ENCODE measurements at regions not wholly inside any gene's neighbourhood (a gene's known extent, or its start where the extent isn't known, plus 50 kb on each side); places are given as distances from the start of the nearest gene placed in this dataset.

DNA sequence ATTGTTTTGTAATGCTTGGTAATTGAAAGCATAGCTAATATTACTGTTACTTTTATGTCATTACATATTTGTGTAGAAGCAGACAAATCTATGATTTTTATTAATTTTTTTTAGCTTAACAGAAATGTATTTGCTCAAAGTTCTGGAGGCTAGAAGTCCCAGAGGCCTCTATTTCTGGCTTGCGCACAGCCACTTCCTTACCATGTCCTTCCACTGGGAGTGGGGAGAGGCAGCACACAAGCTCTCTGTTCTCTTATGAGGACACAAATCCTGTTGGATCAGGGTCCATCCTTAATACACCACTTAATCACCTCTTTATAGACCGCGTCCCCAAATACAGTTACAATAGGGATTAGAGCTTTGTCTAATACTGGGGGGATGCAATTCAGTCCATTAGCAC, 1061.4 kb downstream of the OTOL1 start:
- no peaks in the 10 kb centered on the region for H3K79me2 ChIP-seq (ENCODE audit: insufficient read depth, low read depth, low read length)
- no peaks in the 10 kb centered on the region for H3K4me1 ChIP-seq (ENCODE audit: insufficient read depth, low read length, poor library complexity, severe bottlenecking)
- H4K20me1 ChIP-seq (ENCODE audit: insufficient read depth, low read length), result no peaks in the 10 kb centered on the region
- no TSS peak for BruUV-seq (replicated peaks)
- no peak overlapping the region for H3K4me3 ChIP-seq (ENCODE audit: low read depth, low read length, poor library complexity, severe bottlenecking)
- no peak overlapping the region for H3K27ac ChIP-seq (ENCODE audit: low read depth, low read length, poor library complexity, severe bottlenecking)
- H3K36me3 ChIP-seq (ENCODE audit: insufficient read depth, low read length), result no peaks in the 10 kb centered on the region
- POLR2A ChIA-PET, result interaction anchor here (0.6 kb wide), 1 partner anchor 33 kb away, joined by 3 read pairs; no protein-coding TSS in a partner anchor
- H3K9me3 ChIP-seq (ENCODE audit: low read length), result no peaks in the 10 kb centered on the region
- no peak overlapping the region for H2AFZ ChIP-seq (ENCODE audit: low read length)
- intact Hi-C loops (cut with micrococcal nuclease; ENCODE audit: unreplicated experiment), result no loop called here
- CTCF ChIA-PET (ENCODE audit: unreplicated experiment), result no interaction called here
- no peak overlapping the region for H3K4me2 ChIP-seq (ENCODE audit: low read length)
- no peaks in the 10 kb centered on the region for H3K9me2 ChIP-seq (ENCODE audit: insufficient read depth, low read length)
- DNase-seq (ENCODE audit: low spot score), result no peak
- TF ChIP-seq EZH2phosphoT487 (IDR thresholded peaks at IDR 0.05; ENCODE audit: borderline replicate concordance, low read depth, low read length), result no peak
- TF ChIP-seq, protein P1, sequence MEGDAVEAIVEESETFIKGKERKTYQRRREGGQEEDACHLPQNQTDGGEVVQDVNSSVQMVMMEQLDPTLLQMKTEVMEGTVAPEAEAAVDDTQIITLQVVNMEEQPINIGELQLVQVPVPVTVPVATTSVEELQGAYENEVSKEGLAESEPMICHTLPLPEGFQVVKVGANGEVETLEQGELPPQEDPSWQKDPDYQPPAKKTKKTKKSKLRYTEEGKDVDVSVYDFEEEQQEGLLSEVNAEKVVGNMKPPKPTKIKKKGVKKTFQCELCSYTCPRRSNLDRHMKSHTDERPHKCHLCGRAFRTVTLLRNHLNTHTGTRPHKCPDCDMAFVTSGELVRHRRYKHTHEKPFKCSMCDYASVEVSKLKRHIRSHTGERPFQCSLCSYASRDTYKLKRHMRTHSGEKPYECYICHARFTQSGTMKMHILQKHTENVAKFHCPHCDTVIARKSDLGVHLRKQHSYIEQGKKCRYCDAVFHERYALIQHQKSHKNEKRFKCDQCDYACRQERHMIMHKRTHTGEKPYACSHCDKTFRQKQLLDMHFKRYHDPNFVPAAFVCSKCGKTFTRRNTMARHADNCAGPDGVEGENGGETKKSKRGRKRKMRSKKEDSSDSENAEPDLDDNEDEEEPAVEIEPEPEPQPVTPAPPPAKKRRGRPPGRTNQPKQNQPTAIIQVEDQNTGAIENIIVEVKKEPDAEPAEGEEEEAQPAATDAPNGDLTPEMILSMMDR (conservative IDR thresholded peaks at IDR 0.05; ENCODE audit: low read length), result no peak

- H3K4me3 ChIP-seq (ENCODE audit: low read depth, low read length, poor library complexity, severe bottlenecking), result no peak overlapping the region
Observed at GRCh38 chr3:162568706-162569105, 1072.1 kb downstream of the OTOL1 start.

DNA sequence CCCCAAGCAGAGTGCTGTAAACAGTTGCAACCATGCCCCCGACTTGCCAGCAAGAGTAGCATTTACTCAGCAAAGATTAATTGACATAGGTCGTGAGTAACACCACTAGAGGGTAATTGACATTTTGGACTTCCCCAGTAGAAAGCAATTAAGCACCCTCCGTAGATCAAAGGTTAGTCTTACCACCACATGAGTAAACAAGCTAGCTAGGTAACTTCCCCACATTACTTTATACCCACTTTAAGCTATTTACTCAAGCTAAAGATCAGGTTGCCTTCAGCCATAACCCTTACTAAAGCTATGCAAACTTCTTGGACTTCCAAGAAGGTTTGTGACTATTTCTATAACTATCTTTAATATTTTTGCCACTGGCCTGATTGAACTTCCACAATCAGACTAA, 1072.7 kb downstream of the OTOL1 start:
- no peak overlapping the region for H3K4me3 ChIP-seq (ENCODE audit: low read depth, low read length, poor library complexity, severe bottlenecking)
- no peaks in the 10 kb centered on the region for H3K4me1 ChIP-seq (ENCODE audit: insufficient read depth, low read length, poor library complexity, severe bottlenecking)
- H4K20me1 ChIP-seq (ENCODE audit: insufficient read depth, low read length), result no peaks in the 10 kb centered on the region
- ChIA-PET CTCF (ENCODE audit: unreplicated experiment) (no interaction called here), POLR2A (interaction anchor here (0.9 kb wide), 1 partner anchor 15 kb away, joined by 3 read pairs; no protein-coding TSS in a partner anchor)
- TF ChIP-seq, protein P1 (conservative IDR thresholded peaks at IDR 0.05; ENCODE audit: low read length), result no peak
- no peak for TF ChIP-seq EZH2phosphoT487 (IDR thresholded peaks at IDR 0.05; ENCODE audit: borderline replicate concordance, low read depth, low read length)
- no peaks in the 10 kb centered on the region for H3K79me2 ChIP-seq (ENCODE audit: insufficient read depth, low read depth, low read length)
- no peaks in the 10 kb centered on the region for H3K9me2 ChIP-seq (ENCODE audit: insufficient read depth, low read length)
- no peak overlapping the region for H3K27ac ChIP-seq (ENCODE audit: low read depth, low read length, poor library complexity, severe bottlenecking)
- no peak for DNase-seq (ENCODE audit: low spot score)
- no peaks in the 10 kb centered on the region for H3K9me3 ChIP-seq (ENCODE audit: low read length)
- BruUV-seq (replicated peaks), result no TSS peak
- H3K36me3 ChIP-seq (ENCODE audit: insufficient read depth, low read length), result no peaks in the 10 kb centered on the region
- intact Hi-C loops (cut with micrococcal nuclease; ENCODE audit: unreplicated experiment), result no loop called here
- no peak overlapping the region; the same call in 1 of the 2 replicates for H2AFZ ChIP-seq (ENCODE audit: low read length)
- H3K4me2 ChIP-seq (ENCODE audit: low read length), result no peak overlapping the region

More at GRCh38 chr3:162568706-162569105, 1072.1 kb downstream of the OTOL1 start:
- no peak for DNase-seq (ENCODE audit: low spot score)
- no peak for TF ChIP-seq EZH2phosphoT487 (IDR thresholded peaks at IDR 0.05; ENCODE audit: borderline replicate concordance, low read depth, low read length)
- TF ChIP-seq, protein P1 (conservative IDR thresholded peaks at IDR 0.05; ENCODE audit: low read length), result no peak
- Histone ChIP-seq H2AFZ (ENCODE audit: low read length) (no peak overlapping the region), H4K20me1 (ENCODE audit: insufficient read depth, low read length) (no peaks in the 10 kb centered on the region), H3K79me2 (ENCODE audit: insufficient read depth, low read depth, low read length) (no peaks in the 10 kb centered on the region), H3K4me2 (ENCODE audit: low read length) (no peak overlapping the region), H3K9me2 (ENCODE audit: insufficient read depth, low read length) (no peaks in the 10 kb centered on the region), H3K4me1 (ENCODE audit: insufficient read depth, low read length, poor library complexity, severe bottlenecking) (no peaks in the 10 kb centered on the region), H3K36me3 (ENCODE audit: insufficient read depth, low read length) (no peaks in the 10 kb centered on the region), H3K27ac (ENCODE audit: low read depth, low read length, poor library complexity, severe bottlenecking) (no peak overlapping the region), H3K9me3 (ENCODE audit: low read length) (no peaks in the 10 kb centered on the region)
- ChIA-PET POLR2A (interaction anchor here (0.6 kb wide), 1 partner anchor 82 kb away, joined by 4 read pairs; no protein-coding TSS in a partner anchor), CTCF (ENCODE audit: unreplicated experiment) (no interaction called here)
- intact Hi-C loops (cut with micrococcal nuclease; ENCODE audit: unreplicated experiment), result no loop called here
- no TSS peak for BruUV-seq (replicated peaks)

All from OCI-LY7 (cell line).